HG03066 (cell line): ENCODE measurements at regions not wholly inside any gene's neighbourhood (a gene's known extent, or its start where the extent isn't known, plus 50 kb on each side); places are given as distances from the start of the nearest gene placed in this dataset.
"Not testable (repeated sequence)": the region's sequence is repeated elsewhere in the genome, so short reads cannot be mapped to it uniquely, and the experiment has no call there.

ENCODE experiments used
- ATAC-seq: cut with Tn5 transposase; IDR thresholded peaks from one replicate; pipeline ENCODE4 v1.9.1; 2021; ENCODE audit warnings: low read depth; ENCODE audit not compliant: unreplicated experiment

- ATAC-seq: no peak
These were observed 145.5 kb upstream of the CTAGE1 start for GRCh38 chr18:22563164-22563583.

DNA sequence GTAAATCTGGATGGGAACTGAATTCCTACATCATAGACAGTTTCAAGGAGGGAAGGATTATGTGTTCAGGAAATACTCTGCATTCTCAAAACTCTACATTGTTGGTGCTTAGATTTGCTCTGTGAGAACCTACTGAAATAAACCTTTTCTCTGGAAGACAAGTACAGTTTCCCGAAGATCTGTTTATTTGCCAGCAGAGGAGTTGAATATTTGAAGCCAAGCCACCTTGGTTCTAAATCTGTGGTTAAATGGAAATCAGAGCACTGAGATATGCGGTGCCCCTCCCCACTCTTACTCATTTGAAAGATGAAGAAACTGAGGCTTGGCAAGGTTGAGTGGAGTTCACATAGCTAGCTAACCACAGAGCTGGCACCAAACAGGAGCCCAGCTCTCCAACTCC, 146.3 kb upstream of the CTAGE1 start:
- ATAC-seq: no peak

GRCh38 chr18:22566703-22567420, 149.1 kb upstream of the CTAGE1 start:
- ATAC-seq: no peak

DNA sequence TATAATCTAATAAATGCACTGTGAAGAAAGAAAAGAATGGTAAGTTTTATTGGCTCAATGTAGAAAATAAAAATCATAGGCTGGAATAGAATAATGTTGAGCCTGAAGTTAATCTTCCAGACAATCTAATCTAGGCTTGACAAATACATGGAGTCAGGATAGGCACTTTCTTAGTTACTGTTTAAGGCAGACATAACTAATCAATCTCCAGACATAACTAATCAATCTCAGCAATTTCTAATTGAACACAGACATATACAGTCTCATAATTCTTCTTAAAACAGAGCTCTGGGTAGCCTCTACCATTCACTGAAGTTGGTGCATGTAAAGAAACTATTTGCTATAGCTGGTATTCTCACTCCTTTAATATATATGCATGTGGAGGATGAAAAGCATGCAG, 150.1 kb upstream of the CTAGE1 start:
- no peak for ATAC-seq

DNA sequence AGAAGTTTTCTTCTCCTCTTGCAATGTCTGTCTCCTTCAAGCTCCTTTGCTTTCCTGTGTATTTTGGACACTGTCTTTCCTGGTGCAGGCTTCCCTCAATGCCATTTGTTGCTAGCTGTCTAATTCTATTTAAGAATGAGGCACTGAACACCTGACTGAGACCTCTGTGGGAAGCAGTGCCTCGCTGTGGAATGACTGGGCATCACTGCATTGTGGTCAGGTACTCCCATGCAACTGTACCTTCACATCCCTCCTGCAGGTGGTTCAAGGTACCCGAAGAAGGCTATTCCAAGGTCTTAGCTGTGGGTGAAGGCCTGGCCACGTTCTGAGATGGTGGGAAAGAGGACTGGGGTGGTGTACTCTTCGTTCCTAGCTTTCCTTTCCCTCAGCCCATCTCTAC, 152.8 kb upstream of the CTAGE1 start:
- no peak for ATAC-seq

- no peak for ATAC-seq
These were observed 154.6 kb upstream of the CTAGE1 start for GRCh38 chr18:22572341-22572740.

DNA sequence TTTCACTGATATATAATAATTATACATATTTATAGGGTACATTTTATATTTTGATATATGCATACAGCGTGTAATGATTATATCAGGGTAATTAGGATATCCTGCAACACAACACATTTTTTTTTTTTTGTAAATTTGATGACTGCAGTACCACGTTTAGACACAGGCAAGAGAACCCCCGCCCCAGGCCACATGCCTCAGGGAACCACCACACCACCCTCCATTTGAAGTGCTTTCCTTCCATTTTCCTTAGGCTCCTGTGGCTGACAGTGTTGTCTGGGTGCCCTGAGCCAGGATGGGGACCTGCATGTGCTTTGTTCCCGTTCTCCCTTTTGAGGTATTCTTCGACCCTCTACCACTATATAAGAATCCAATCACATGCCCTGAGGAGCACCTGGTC, 161.6 kb upstream of the CTAGE1 start:
- no peak for ATAC-seq

- ATAC-seq: no peak
These were observed 167.6 kb upstream of the CTAGE1 start for GRCh38 chr18:22585333-22585732.

- ATAC-seq: no peak
These were observed 168.1 kb upstream of the CTAGE1 start for GRCh38 chr18:22585821-22586220.

GRCh38 chr18:22591222-22591621, 173.5 kb upstream of the CTAGE1 start:
- no peak for ATAC-seq

GRCh38 chr18:22594155-22594690, 176.5 kb upstream of the CTAGE1 start:
- ATAC-seq: no peak

GRCh38 chr18:22601481-22601880, 183.8 kb upstream of the CTAGE1 start:
- ATAC-seq: no peak

- not testable (repeated sequence) for ATAC-seq
These were observed 184.7 kb upstream of the CTAGE1 start for GRCh38 chr18:22602456-22602855.

GRCh38 chr18:22603902-22604301, 186.2 kb upstream of the CTAGE1 start:
- no peak for ATAC-seq

- no peak for ATAC-seq
These were observed 186.8 kb upstream of the CTAGE1 start for GRCh38 chr18:22604390-22604985.

DNA sequence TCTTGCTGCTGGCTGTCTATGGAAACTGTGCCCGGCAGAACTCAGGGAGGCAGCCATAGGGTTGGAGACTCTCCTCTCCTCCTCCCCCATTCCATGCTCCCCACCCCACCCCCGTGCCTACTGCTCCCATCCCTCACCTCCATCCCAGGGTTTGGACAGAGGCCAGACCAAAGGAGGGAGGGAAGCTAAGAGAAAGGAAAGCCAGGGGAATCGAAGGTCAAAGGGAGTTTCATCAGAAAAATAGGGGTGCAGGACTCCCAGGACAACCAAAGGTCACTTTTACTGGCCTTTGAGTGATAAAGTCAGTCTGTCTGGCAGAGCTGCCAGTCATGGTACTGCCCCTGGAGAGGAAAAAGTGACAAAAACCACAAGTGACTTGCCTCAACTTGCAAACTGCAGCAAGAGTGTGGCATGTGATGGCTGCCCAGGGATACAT, 187.3 kb upstream of the CTAGE1 start:
- no peak for ATAC-seq

DNA sequence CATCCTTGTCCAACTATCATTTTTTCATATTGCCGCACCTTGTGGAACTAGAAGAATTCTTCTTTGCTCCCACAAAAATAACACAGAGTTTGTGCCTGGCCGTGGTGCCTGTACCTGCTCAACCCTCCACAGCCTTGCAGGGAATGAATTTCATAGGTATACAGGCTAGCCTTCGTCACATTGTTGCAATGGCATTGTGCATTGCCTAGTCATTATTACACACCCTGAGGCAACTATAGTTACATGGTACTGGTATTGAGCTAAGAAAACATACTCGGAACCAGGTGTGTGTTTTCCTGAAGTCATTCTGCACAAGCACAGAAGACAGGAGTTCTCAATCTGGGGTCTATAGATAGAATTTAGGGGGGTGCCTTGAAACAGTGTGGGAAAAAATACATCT, 188.0 kb upstream of the CTAGE1 start:
- no peak for ATAC-seq

- ATAC-seq: no peak
These were observed 189.0 kb upstream of the CTAGE1 start for GRCh38 chr18:22606563-22607283.

DNA sequence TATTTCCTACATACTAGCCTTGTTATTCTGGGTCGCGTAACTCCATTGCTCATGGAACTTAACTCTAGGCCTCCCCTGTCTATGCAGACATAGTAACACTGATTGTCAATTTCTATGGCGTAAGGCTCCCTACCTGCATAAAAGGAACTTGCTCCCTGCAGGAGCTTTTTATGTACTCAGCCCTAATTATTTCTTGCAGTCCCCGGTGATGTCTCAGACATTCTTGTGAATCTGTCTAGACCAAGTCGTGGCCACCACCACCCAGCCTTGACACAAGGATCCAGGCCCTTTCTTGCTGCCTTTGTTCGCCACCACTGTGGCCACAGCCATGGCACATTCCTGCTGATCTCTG, 189.5 kb upstream of the CTAGE1 start:
- ATAC-seq: no peak

DNA sequence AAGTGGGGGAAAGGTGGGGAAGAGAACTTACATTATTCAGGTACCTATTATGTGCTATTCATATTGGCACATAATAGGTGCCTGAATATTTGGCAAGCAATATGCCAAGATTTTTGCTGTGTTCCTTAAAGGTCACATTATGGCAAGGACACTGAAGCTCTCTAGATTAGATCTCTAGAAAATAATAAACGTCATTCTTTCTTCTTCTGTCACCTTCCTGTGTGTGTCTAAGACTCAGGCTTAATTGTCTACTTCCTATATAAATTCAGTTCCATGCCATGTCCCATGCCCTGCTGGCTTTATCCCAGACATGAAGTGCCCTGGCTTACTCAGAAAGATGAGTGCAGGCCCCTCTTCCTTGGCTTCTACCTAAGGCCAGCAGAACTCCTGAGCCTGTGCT, 191.1 kb upstream of the CTAGE1 start:
- no peak for ATAC-seq

- ATAC-seq: no peak
These were observed 191.9 kb upstream of the CTAGE1 start for GRCh38 chr18:22609642-22610041.
